Mesothelial cell of epicardium (in vitro differentiated cells): ENCODE measurements at regions not wholly inside any gene's neighbourhood (a gene's known extent, or its start where the extent isn't known, plus 50 kb on each side); places are given as distances from the start of the nearest gene placed in this dataset.

Experiments
- DNase-seq, 2 experiments: peaks; one replicate each; pipeline ENCODE4 v3.0.0; 2021; ENCODE audit warnings: low spot score in 2 of 2; ENCODE audit not compliant: unreplicated experiment in 2 of 2
- H3K27ac Mint-ChIP-seq: 2 replicates; pipeline ENCODE4 v1.8.0; 2021; ENCODE audit warnings: mixed read lengths
- H3K27me3 Mint-ChIP-seq: 2 replicates; pipeline ENCODE4 v1.8.0; 2021; ENCODE audit warnings: low read depth, mixed read lengths
- H3K36me3 Mint-ChIP-seq: 2 replicates; pipeline ENCODE4 v1.8.0; 2021; ENCODE audit warnings: mixed read lengths
- H3K4me1 Mint-ChIP-seq: 2 replicates; pipeline ENCODE4 v1.8.0; 2021; ENCODE audit warnings: mixed read lengths
- H3K4me3 Mint-ChIP-seq: 2 replicates; pipeline ENCODE4 v1.8.0; 2021; ENCODE audit warnings: mild to moderate bottlenecking, moderate library complexity, mixed read lengths
- H3K9me3 Mint-ChIP-seq: 2 replicates; pipeline ENCODE4 v1.8.0; 2021; ENCODE audit warnings: mixed read lengths
- CTCF ChIP-seq: fragments of 200-600 bp; sonication (generic); IDR thresholded peaks from one replicate; pipeline ENCODE4 v1.5.0; 2021; ENCODE audit warnings: antibody characterized with exemption; ENCODE audit not compliant: unreplicated experiment

DNA sequence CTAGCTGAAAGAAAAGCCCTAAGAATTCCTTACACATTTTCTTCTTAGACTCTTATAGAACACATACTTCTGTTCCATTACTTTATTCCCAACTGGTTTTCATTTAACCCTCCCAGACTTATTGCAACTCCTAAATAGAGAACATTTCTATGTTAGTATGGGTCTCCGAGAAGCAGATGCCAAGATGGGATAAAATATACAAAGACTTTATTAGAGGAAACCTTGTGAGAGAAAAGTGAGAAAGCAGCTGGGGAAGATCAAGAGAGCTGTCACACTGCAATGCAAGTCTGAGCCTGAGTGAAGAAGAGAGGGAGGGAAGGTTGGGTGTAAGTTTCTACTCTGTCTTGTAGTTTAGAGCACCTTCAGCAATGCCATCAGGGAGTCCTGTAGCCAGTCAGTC is 979.3 kb downstream of the IGSF11 start:
- no peaks in the 10 kb centered on the region for H3K27me3 Mint-ChIP-seq
- H3K9me3 Mint-ChIP-seq, result peaks cover 9% of the 10 kb centered on the region

DNA sequence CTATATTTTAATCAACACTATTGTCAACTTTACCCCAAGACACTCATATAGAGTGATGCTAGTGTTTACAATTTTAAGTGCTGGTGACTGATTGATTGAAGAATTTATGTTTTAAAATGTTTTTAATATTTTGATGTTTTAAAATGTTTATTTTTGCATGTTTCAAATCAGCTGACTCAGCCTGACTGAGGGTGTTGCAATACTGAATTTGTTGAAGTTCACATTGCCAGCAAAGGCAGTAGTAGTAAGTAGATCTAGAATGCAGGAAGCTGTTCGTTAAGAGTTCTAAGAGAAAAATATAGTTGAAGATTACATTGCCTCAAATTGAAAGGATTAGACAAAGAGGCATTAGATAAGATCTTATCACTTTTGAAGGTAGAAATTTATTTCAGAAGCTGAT is 977.6 kb downstream of the IGSF11 start:
- H3K27me3 Mint-ChIP-seq, result no peaks in the 10 kb centered on the region

More for the DNA sequence above, 979.3 kb downstream of the IGSF11 start:
- no peaks in the 10 kb centered on the region for H3K36me3 Mint-ChIP-seq
- H3K4me3 Mint-ChIP-seq, result no peak overlapping the region
- TF ChIP-seq CTCF, result no peak
- no peak for DNase-seq
- no peak overlapping the region for H3K27ac Mint-ChIP-seq
- H3K4me1 Mint-ChIP-seq, result no peaks in the 10 kb centered on the region

DNA sequence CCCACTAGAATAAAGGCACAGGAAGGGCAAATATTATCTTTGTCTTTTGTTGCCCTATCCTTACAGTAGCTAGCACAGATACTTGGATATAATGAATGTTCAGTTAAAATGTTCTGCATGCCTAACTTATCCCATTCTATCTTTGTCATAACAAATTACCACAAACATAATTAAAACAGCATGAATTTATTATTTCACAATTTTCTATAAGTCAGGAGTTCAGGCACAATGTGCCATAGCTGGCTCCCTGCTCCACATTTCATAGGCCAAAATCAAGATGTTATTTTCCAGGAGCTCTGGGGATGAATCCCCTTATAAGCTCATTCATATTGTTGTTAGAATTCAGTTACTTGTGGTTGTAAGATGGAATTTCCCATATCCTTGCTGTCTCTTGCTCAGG is 975.5 kb downstream of the IGSF11 start:
- Mint-ChIP-seq H3K4me1 (no peaks in the 10 kb centered on the region), H3K36me3 (no peaks in the 10 kb centered on the region), H3K4me3 (no peak overlapping the region), H3K27ac (no peak overlapping the region), H3K9me3 (no peaks in the 10 kb centered on the region), H3K27me3 (no peaks in the 10 kb centered on the region)
- no peak for TF ChIP-seq CTCF
- no peak for DNase-seq

More for the DNA sequence above, 977.6 kb downstream of the IGSF11 start:
- no peak for TF ChIP-seq CTCF
- Mint-ChIP-seq H3K36me3 (no peaks in the 10 kb centered on the region), H3K9me3 (no peaks in the 10 kb centered on the region), H3K27ac (no peak overlapping the region), H3K4me3 (no peak overlapping the region), H3K4me1 (no peaks in the 10 kb centered on the region)
- DNase-seq, result no peak

GRCh38 chr3:118067439-118067838 is 967.2 kb downstream of the IGSF11 start:
- H3K27ac Mint-ChIP-seq, result no peak overlapping the region
- no peak for TF ChIP-seq CTCF
- H3K9me3 Mint-ChIP-seq, result peaks cover 13% of the 10 kb centered on the region
- H3K4me1 Mint-ChIP-seq, result no peaks in the 10 kb centered on the region
- peaks cover 2% of the 10 kb centered on the region for H3K27me3 Mint-ChIP-seq
- H3K36me3 Mint-ChIP-seq, result no peaks in the 10 kb centered on the region
- DNase-seq, result no peak
- H3K4me3 Mint-ChIP-seq, result no peak overlapping the region

GRCh38 chr3:118075873-118076272 is 958.8 kb downstream of the IGSF11 start:
- Mint-ChIP-seq H3K27me3 (no peaks in the 10 kb centered on the region), H3K4me1 (no peaks in the 10 kb centered on the region), H3K36me3 (no peaks in the 10 kb centered on the region), H3K4me3 (no peak overlapping the region), H3K9me3 (peaks cover 30% of the 10 kb centered on the region), H3K27ac (no peak overlapping the region)
- no peak for DNase-seq
- TF ChIP-seq CTCF, result no peak

DNA sequence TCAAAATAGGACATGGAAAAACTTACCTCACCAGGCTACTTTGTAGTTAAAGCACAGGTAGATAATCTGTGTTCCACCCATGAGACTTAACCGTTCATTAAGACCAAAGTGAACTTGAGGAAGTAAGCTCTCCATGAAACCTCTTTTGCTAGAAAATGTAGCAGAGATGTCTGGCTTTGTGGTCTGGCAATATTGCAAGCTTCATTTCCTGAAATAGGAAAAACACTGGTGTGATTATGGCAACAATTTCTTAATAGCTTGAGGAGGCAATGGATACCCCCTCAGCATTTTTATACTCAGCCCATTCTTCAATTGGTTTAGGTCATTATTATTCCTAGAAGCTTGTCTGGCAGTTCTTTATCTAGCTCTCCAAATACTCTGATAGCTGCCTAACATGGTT is 957.3 kb downstream of the IGSF11 start:
- Mint-ChIP-seq H3K27me3 (no peaks in the 10 kb centered on the region), H3K4me3 (no peak overlapping the region), H3K36me3 (no peaks in the 10 kb centered on the region), H3K4me1 (no peaks in the 10 kb centered on the region), H3K9me3 (peaks cover 22% of the 10 kb centered on the region), H3K27ac (no peak overlapping the region)
- no peak for DNase-seq
- TF ChIP-seq CTCF, result no peak
